Astrocyte (in vitro differentiated cells and primary cell): ENCODE measurements at regions not wholly inside any gene's neighbourhood (a gene's known extent, or its start where the extent isn't known, plus 50 kb on each side); places are given as distances from the start of the nearest gene placed in this dataset.

Source experiments
- EZH2 ChIP-seq: IDR thresholded peaks from 2 replicates; pipeline ENCODE4 v1.6.1; 2012; ENCODE audit warnings: mild to moderate bottlenecking, low read length, inconsistent platforms; ENCODE audit not compliant: insufficient read depth
- TF ChIP-seq, protein P1 (sequence below): IDR thresholded peaks from 2 replicates; pipeline ENCODE4 v1.5.1; 2011; ENCODE audit warnings: low read depth, mild to moderate bottlenecking, inconsistent platforms, low read length, moderate library complexity; ENCODE audit not compliant: insufficient read depth

DNA sequence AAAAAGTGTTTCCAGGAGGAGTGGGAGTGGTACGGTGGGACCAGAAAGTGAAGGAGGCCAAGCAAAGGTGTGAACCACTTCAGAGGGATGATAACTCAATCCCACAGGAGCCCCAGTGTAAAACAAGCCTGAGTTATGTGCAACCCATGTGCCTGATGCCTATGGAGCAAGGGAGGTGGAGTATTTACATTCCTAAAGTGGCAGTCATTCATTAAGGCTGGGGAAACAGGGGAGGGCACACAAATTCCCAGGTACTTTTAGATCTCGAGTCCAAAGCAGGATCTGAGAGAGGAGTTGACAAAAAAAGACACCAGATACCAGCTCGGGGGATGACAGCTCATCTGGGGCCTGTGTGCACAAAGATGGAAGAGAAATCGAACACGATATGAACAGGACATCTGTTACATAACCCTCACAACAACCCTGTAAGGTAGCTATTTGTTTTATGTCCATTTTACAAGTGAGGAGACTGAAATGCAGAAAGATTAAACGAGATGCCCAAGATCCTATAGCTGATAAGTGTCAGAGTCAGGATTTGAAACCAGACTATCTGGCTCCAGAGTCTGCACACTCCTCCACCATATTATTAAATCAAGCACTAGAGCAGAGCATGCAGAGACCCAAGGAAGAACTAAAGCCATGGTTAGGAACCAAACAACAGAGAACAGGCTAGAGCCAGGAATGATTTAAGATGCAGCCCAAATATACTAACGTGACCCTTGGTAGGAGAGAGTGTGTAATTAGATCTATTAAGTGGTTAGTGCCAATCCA lies 91.9 kb upstream of the MAPK10 start:
- TF ChIP-seq, protein P1, sequence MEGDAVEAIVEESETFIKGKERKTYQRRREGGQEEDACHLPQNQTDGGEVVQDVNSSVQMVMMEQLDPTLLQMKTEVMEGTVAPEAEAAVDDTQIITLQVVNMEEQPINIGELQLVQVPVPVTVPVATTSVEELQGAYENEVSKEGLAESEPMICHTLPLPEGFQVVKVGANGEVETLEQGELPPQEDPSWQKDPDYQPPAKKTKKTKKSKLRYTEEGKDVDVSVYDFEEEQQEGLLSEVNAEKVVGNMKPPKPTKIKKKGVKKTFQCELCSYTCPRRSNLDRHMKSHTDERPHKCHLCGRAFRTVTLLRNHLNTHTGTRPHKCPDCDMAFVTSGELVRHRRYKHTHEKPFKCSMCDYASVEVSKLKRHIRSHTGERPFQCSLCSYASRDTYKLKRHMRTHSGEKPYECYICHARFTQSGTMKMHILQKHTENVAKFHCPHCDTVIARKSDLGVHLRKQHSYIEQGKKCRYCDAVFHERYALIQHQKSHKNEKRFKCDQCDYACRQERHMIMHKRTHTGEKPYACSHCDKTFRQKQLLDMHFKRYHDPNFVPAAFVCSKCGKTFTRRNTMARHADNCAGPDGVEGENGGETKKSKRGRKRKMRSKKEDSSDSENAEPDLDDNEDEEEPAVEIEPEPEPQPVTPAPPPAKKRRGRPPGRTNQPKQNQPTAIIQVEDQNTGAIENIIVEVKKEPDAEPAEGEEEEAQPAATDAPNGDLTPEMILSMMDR = no peak
- no peak for TF ChIP-seq EZH2
